ENCODE measurements at regions not wholly inside any gene's neighbourhood (a gene's known extent, or its start where the extent isn't known, plus 50 kb on each side); places are given as distances from the start of the nearest gene placed in this dataset.
"Not testable (repeated sequence)": the region's sequence is repeated elsewhere in the genome, so short reads cannot be mapped to it uniquely, and the experiment has no call there.

DNA sequence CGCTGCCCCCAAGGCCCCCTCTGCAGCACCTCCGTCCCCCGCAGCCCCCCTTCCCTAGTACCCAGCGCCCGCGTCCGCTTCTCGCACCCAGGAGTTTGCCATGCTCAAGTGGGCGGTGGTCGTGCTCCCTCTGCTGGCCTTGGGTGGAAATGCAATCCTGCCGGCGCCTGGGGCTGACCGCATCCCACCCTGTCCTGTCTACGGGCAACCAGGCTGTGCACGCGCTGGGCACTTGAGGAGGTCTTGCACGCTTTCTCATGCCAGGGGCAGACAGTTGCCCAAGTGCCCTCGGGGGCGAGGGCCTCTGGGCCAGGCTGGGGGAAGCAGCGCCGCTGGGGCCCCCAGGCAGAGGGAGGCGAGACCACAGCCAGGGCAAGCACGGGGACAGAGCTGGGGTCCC, 1450.7 kb upstream of the TPTE start:
- TF ChIP-seq CTCF (IDR thresholded peaks at IDR 0.05): peak in 1 of 6 experiments; percentile 15
- not testable (repeated sequence) for TF ChIP-seq POLR2A (IDR thresholded peaks at IDR 0.05)

Measured in thyroid gland (tissue), 4 donors.